ENCODE measurements at regions not wholly inside any gene's neighbourhood (a gene's known extent, or its start where the extent isn't known, plus 50 kb on each side); places are given as distances from the start of the nearest gene placed in this dataset.

GRCh38 chr22:49152127-49152938 lies 675.3 kb downstream of the BRD1 start:
- no peak for TF ChIP-seq CTCF (IDR thresholded peaks at IDR 0.05)
- TF ChIP-seq POLR2AphosphoS5 (IDR thresholded peaks at IDR 0.05; ENCODE audit: low read depth, low read length): no peak
- no peak for TF ChIP-seq REST (IDR thresholded peaks at IDR 0.05; ENCODE audit: insufficient read depth in 1 of 2, low read depth in 2 of 2, low read length in 1 of 2)
- no peak for TF ChIP-seq TCF7L2 (IDR thresholded peaks at IDR 0.05; ENCODE audit: low read depth, low read length)

Data from Panc1 (cell line).